GM19328 (cell line): ENCODE measurements at regions not wholly inside any gene's neighbourhood (a gene's known extent, or its start where the extent isn't known, plus 50 kb on each side); places are given as distances from the start of the nearest gene placed in this dataset.

ENCODE experiments used
- ATAC-seq: cut with Tn5 transposase; IDR thresholded peaks from one replicate; pipeline ENCODE4 v1.9.1; 2021; ENCODE audit warnings: mild to moderate bottlenecking, moderate library complexity; ENCODE audit not compliant: unreplicated experiment

GRCh38 chr4:178471994-178472393 is 1029.8 kb upstream of the AGA start:
- ATAC-seq, result no peak

GRCh38 chr4:178480105-178480504 is 1037.9 kb upstream of the AGA start:
- no peak for ATAC-seq

- ATAC-seq, result no peak
These were observed 1038.6 kb upstream of the AGA start for GRCh38 chr4:178480881-178481280.

GRCh38 chr4:178481564-178481963 is 1039.3 kb upstream of the AGA start:
- ATAC-seq, result no peak

- no peak for ATAC-seq
These were observed 1080.8 kb upstream of the AGA start for GRCh38 chr4:178523038-178523437.

- ATAC-seq, result no peak
These were observed 1093.8 kb upstream of the AGA start for GRCh38 chr4:178535939-178536579.

- no peak for ATAC-seq
These were observed 1111.0 kb upstream of the AGA start for GRCh38 chr4:178553201-178553600.

- ATAC-seq, result no peak
These were observed 1112.1 kb upstream of the AGA start for GRCh38 chr4:178554352-178554751.

- no peak for ATAC-seq
These were observed 1114.6 kb upstream of the AGA start for GRCh38 chr4:178556796-178557195.

GRCh38 chr4:178577933-178578332 is 1135.7 kb upstream of the AGA start:
- ATAC-seq, result no peak

GRCh38 chr4:178595500-178596138 is 1153.4 kb upstream of the AGA start:
- no peak for ATAC-seq

GRCh38 chr4:178598672-178599071 is 1156.4 kb upstream of the AGA start:
- no peak for ATAC-seq

- ATAC-seq, result no peak
These were observed 1157.3 kb upstream of the AGA start for GRCh38 chr4:178599521-178599920.

- ATAC-seq, result no peak
These were observed 1160.6 kb upstream of the AGA start for GRCh38 chr4:178602833-178603232.

GRCh38 chr4:178611062-178611461 is 1168.8 kb upstream of the AGA start:
- no peak for ATAC-seq

GRCh38 chr4:178612733-178613132 is 1170.5 kb upstream of the AGA start:
- ATAC-seq, result no peak

GRCh38 chr4:178632415-178632814 is 1190.2 kb upstream of the AGA start:
- no peak for ATAC-seq

- ATAC-seq, result no peak
These were observed 1191.0 kb upstream of the AGA start for GRCh38 chr4:178633263-178633662.

- ATAC-seq, result no peak
These were observed 1222.4 kb upstream of the AGA start for GRCh38 chr4:178664621-178665020.

GRCh38 chr4:178665916-178666315 is 1223.7 kb upstream of the AGA start:
- ATAC-seq, result no peak

GRCh38 chr4:178671766-178672165 is 1229.5 kb upstream of the AGA start:
- no peak for ATAC-seq

- ATAC-seq, result no peak
These were observed 1230.3 kb upstream of the AGA start for GRCh38 chr4:178672512-178672911.

GRCh38 chr4:178681871-178682270 is 1239.6 kb upstream of the AGA start:
- ATAC-seq, result no peak
